MCF 10A (cell line): ENCODE measurements at regions not wholly inside any gene's neighbourhood (a gene's known extent, or its start where the extent isn't known, plus 50 kb on each side); places are given as distances from the start of the nearest gene placed in this dataset.
"Not testable (repeated sequence)": the region's sequence is repeated elsewhere in the genome, so short reads cannot be mapped to it uniquely, and the experiment has no call there.

Experiments used
- BruUV-seq: library from RNA; stranded (reverse); fragments of 400-500 nt; replicated peaks from 2 replicates; lab custom pipeline; 2021; lab: Mats Ljungman, UMichigan
- CTCF ChIA-PET: fragments of 300-600 bp; sonication (Branson Sonifier 250); formaldehyde crosslinking; extraction: SDS; loops from one replicate; lab custom pipeline; 2021; ENCODE audit warnings: antibody characterized with exemption, inconsistent platforms; lab: Yijun Ruan, JAX
- POLR2A ChIA-PET: fragments of 300-600, 350-650 bp; sonication (Branson Sonifier 250); formaldehyde crosslinking; extraction: SDS; loops from one replicate; lab custom pipeline; 2020; ENCODE audit warnings: antibody characterized with exemption, inconsistent platforms; lab: Yijun Ruan, JAX
- DNase-seq: peaks from one replicate; pipeline ENCODE4 v3.0.0-alpha.2; 2018; ENCODE audit not compliant: unreplicated experiment
- H3K27ac Mint-ChIP-seq: one replicate; pipeline ENCODE4 v1.8.0; 2022; ENCODE audit warnings: mild to moderate bottlenecking, low read depth, mixed read lengths; ENCODE audit not compliant: unreplicated experiment
- H3K27me3 Mint-ChIP-seq: one replicate; pipeline ENCODE4 v1.8.0; 2022; ENCODE audit warnings: mixed read lengths; ENCODE audit not compliant: insufficient read depth, unreplicated experiment
- H3K36me3 Mint-ChIP-seq: one replicate; pipeline ENCODE4 v1.8.0; 2022; ENCODE audit warnings: mild to moderate bottlenecking, moderate library complexity, mixed read lengths; ENCODE audit not compliant: insufficient read depth, unreplicated experiment
- H3K4me1 Mint-ChIP-seq: one replicate; pipeline ENCODE4 v1.8.0; 2022; ENCODE audit warnings: mixed read lengths; ENCODE audit not compliant: insufficient read depth, unreplicated experiment
- H3K4me3 Mint-ChIP-seq: one replicate; pipeline ENCODE4 v1.8.0; 2022; ENCODE audit warnings: mild to moderate bottlenecking, moderate library complexity, mixed read lengths; ENCODE audit not compliant: unreplicated experiment
- H3K9me3 Mint-ChIP-seq: one replicate; pipeline ENCODE4 v1.8.0; 2022; ENCODE audit warnings: mixed read lengths; ENCODE audit not compliant: unreplicated experiment
- intact Hi-C: fragments of 100-400 bp; cut with micrococcal nuclease; formaldehyde crosslinking; loops from 2 replicates; pipeline ENCODE4 v1.14.1; 2022
- TF ChIP-seq, protein P1 (sequence below): fragments of 200-600 bp; IDR thresholded peaks from one replicate; pipeline ENCODE4 v1.8.0; 2022; ENCODE audit warnings: antibody characterized with exemption, mild to moderate bottlenecking; ENCODE audit not compliant: unreplicated experiment

DNA sequence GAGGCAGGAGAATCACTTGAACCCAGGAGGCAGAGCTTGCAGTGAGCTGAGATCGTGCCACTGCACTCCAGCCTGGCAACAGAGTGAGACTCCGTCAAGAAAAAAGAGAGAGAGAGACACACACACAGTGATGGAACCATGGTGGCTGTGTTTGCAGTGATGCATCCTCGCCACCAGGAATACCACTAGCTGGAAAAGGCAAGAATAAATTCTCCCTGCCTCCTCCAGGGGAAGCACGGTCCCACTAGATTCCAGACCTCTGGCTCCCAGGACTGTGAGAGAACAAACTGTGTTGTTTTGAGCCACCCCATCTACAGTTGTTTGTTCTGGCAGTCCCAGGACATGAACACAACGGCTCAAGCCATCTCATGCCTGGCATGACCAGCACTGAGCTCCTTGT is 320.3 kb upstream of the FOXK1 start:
- intact Hi-C loops, result no loop called here
- DNase-seq, result no peak
- Mint-ChIP-seq H3K4me1 (no peaks in the 10 kb centered on the region), H3K9me3 (no peaks in the 10 kb centered on the region), H3K36me3 (no peaks in the 10 kb centered on the region), H3K27me3 (peaks cover 27% of the 10 kb centered on the region), H3K4me3 (no peak overlapping the region), H3K27ac (no peak overlapping the region)
- TF ChIP-seq, protein P1, sequence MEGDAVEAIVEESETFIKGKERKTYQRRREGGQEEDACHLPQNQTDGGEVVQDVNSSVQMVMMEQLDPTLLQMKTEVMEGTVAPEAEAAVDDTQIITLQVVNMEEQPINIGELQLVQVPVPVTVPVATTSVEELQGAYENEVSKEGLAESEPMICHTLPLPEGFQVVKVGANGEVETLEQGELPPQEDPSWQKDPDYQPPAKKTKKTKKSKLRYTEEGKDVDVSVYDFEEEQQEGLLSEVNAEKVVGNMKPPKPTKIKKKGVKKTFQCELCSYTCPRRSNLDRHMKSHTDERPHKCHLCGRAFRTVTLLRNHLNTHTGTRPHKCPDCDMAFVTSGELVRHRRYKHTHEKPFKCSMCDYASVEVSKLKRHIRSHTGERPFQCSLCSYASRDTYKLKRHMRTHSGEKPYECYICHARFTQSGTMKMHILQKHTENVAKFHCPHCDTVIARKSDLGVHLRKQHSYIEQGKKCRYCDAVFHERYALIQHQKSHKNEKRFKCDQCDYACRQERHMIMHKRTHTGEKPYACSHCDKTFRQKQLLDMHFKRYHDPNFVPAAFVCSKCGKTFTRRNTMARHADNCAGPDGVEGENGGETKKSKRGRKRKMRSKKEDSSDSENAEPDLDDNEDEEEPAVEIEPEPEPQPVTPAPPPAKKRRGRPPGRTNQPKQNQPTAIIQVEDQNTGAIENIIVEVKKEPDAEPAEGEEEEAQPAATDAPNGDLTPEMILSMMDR, result no peak
- no TSS peak for BruUV-seq
- ChIA-PET POLR2A (no interaction called here), CTCF (no interaction called here)

DNA sequence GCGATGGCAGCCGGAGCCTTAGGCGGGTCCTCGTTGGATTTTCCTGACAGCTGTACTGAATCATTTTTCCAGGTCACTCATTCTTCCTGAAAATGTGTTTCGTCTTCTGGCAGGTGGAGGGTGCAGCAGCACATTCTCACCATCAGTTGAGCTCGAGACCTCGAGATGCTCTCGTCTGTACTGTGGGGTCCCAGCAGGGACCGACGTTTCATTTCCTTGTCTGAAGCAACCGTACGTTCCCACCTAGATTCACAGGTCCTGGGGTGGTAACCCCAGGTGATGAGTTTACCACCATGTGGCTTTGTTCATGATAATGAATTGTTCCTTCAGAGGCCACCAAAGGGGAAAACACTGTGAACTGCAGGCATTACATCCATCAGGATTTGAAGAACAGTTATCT is 298.5 kb upstream of the FOXK1 start:
- no peak for DNase-seq
- TF ChIP-seq, protein P1, result no peak
- intact Hi-C loops, result no loop called here
- Mint-ChIP-seq H3K9me3 (no peaks in the 10 kb centered on the region), H3K4me3 (no peak overlapping the region), H3K27me3 (no peaks in the 10 kb centered on the region), H3K27ac (no peak overlapping the region), H3K36me3 (peaks cover 6% of the 10 kb centered on the region), H3K4me1 (no peaks in the 10 kb centered on the region)
- ChIA-PET CTCF (no interaction called here), POLR2A (no interaction called here)
- no TSS peak for BruUV-seq

DNA sequence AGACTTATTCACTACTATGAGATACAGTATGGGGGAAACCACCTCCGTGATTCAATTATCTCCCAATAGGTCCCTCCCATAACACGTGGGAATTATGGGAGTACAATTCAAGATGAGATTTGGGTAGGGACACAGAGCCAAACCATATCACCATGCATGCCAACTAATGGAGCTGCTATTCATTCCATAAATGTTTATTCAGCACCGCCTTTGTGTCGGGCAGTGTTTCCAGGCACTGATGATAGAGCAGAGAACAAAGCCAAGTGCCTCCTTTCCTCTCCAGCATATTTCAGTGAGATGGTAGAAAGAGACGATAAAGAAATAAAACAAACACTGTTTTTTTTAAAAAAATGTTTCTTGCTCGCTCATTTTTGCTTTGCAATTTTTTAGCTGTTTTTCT is 295.9 kb upstream of the FOXK1 start:
- intact Hi-C loops, result no loop called here
- peaks cover 7% of the 10 kb centered on the region for H3K27me3 Mint-ChIP-seq
- no peaks in the 10 kb centered on the region for H3K9me3 Mint-ChIP-seq
- no peak overlapping the region for H3K27ac Mint-ChIP-seq
- TF ChIP-seq, protein P1, result no peak
- no peak for DNase-seq
- no peaks in the 10 kb centered on the region for H3K4me1 Mint-ChIP-seq
- no peak overlapping the region for H3K4me3 Mint-ChIP-seq
- BruUV-seq, result no TSS peak
- ChIA-PET POLR2A (interaction anchor here (0.6 to 1.4 kb wide), 2 partner anchors 52 to 476 kb away, joined by 3 read pairs; no protein-coding TSS in a partner anchor), CTCF (interaction anchor here (0.7 to 1.3 kb wide), 2 partner anchors 9 to 12 kb away, joined by 3 read pairs; no protein-coding TSS in a partner anchor)
- no peaks in the 10 kb centered on the region for H3K36me3 Mint-ChIP-seq

DNA sequence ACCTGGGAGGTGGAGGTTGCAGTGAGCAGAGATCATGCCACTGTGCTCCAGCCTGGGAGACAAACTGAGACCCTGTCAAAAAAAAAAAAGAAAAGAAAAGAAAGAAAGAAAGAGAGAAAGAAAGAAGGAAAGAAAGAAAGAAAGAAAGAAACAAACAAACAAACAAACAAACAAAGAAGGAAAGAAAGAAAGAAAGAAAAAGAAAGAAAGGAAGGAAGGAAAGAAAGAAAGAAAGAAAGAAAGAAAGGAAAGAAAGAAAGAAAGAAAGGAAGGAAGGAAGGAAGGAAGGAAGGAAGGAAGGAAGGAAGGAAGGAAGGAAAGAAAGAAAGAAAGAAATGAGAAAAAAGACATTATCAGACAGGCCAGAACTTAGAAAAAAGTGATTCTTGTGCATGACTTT is 291.0 kb upstream of the FOXK1 start:
- H3K4me1 Mint-ChIP-seq, H3K27ac Mint-ChIP-seq, DNase-seq, CTCF ChIA-PET, BruUV-seq, POLR2A ChIA-PET, H3K36me3 Mint-ChIP-seq, H3K9me3 Mint-ChIP-seq, intact Hi-C loops, H3K4me3 Mint-ChIP-seq: not testable (repeated sequence)
- H3K27me3 Mint-ChIP-seq, result peaks cover 38% of the 10 kb centered on the region

DNA sequence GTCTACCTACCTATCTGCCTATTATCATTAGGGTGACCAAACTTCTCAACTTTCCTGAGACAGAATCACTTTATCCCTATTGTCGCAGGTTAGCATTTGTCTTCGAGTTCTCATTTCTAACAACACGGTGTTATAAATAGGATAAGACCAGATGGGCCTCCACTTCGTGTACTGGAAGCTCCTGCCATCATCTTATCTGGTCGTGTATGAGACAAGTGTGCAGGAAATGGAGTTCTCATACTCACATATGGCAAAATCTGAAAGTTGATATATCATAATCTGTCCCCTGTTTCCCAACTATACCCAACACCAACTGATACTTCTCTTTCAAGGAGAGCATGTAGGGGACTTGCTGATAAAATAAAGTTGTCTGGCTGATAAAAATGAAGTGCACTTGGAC is 287.4 kb upstream of the FOXK1 start:
- DNase-seq, result no peak
- Mint-ChIP-seq H3K9me3 (no peaks in the 10 kb centered on the region), H3K4me1 (no peaks in the 10 kb centered on the region), H3K27ac (no peak overlapping the region), H3K36me3 (no peaks in the 10 kb centered on the region), H3K4me3 (no peak overlapping the region), H3K27me3 (peaks cover 51% of the 10 kb centered on the region)
- TF ChIP-seq, protein P1, result no peak
- no TSS peak for BruUV-seq
- intact Hi-C loops, result no loop called here
- CTCF ChIA-PET, result interaction anchor here (0.6 kb wide), 1 partner anchor 261 kb away, joined by 3 read pairs; no protein-coding TSS in a partner anchor
- POLR2A ChIA-PET, result no interaction called here
